H9 (cell line): ENCODE measurements at regions not wholly inside any gene's neighbourhood (a gene's known extent, or its start where the extent isn't known, plus 50 kb on each side); places are given as distances from the start of the nearest gene placed in this dataset.

Experiments
- DNase-seq: peaks from one replicate; pipeline ENCODE4 v3.0.0-alpha.2; 2017
- H2AFZ ChIP-seq: one replicate; pipeline ENCODE4 v1.6.1; 2013; ENCODE audit warnings: mild to moderate bottlenecking, low read length, control low read depth, moderate library complexity
- H2AK5ac ChIP-seq: 2 replicates; pipeline ENCODE4 v1.6.1; 2013; ENCODE audit warnings: low read length, control low read depth, mixed read lengths; ENCODE audit not compliant: insufficient read length
- H2BK120ac ChIP-seq: one replicate; pipeline ENCODE4 v1.6.1; 2013; ENCODE audit warnings: low read depth, mild to moderate bottlenecking, low read length, control low read depth, inconsistent platforms; ENCODE audit not compliant: poor library complexity, severe bottlenecking
- H2BK12ac ChIP-seq: 2 replicates; pipeline ENCODE4 v1.6.1; 2013; ENCODE audit warnings: low read length, control low read depth, mixed read lengths, low read depth; ENCODE audit not compliant: insufficient read length
- H2BK15ac ChIP-seq: 2 replicates; pipeline ENCODE4 v1.6.1; 2013; ENCODE audit warnings: low read depth, low read length, control low read depth
- H2BK20ac ChIP-seq: one replicate; pipeline ENCODE4 v1.6.1; 2013; ENCODE audit warnings: low read depth, mild to moderate bottlenecking, low read length, control low read depth, inconsistent platforms; ENCODE audit not compliant: poor library complexity, severe bottlenecking
- H2BK5ac ChIP-seq: 2 replicates; pipeline ENCODE4 v1.6.1; 2013; ENCODE audit warnings: low read length, control low read depth, mixed read lengths; ENCODE audit not compliant: insufficient read length
- H3K14ac ChIP-seq: 2 replicates; pipeline ENCODE4 v1.6.1; 2013; ENCODE audit warnings: low read length, control low read depth; ENCODE audit not compliant: insufficient read depth
- H3K18ac ChIP-seq: 2 replicates; pipeline ENCODE4 v1.6.1; 2013; ENCODE audit warnings: low read depth, mild to moderate bottlenecking, mixed read lengths, low read length, control low read depth; ENCODE audit not compliant: insufficient read length
- H3K23ac ChIP-seq: 2 replicates; pipeline ENCODE4 v1.6.1; 2013; ENCODE audit warnings: low read length, control low read depth, mixed read lengths, low read depth; ENCODE audit not compliant: insufficient read length
- H3K23me2 ChIP-seq: 2 replicates; pipeline ENCODE4 v1.6.1; 2013; ENCODE audit warnings: low read depth, mild to moderate bottlenecking, mixed read lengths, low read length, control low read depth; ENCODE audit not compliant: insufficient read length, poor library complexity, severe bottlenecking
- H3K27ac ChIP-seq: 2 replicates; pipeline ENCODE4 v1.5.1; 2013; ENCODE audit warnings: low read length, control low read depth, mixed read lengths, low read depth; ENCODE audit not compliant: insufficient read length
- H3K27me3 ChIP-seq: 2 replicates; pipeline ENCODE4 v1.6.1; 2013; ENCODE audit warnings: low read length, control low read depth, inconsistent platforms; ENCODE audit not compliant: insufficient read depth
- H3K4ac ChIP-seq: 2 replicates; pipeline ENCODE4 v1.6.1; 2013; ENCODE audit warnings: low read depth, mild to moderate bottlenecking, control low read depth, inconsistent platforms, low read length, moderate library complexity
- H3K4me1 ChIP-seq: 2 replicates; pipeline ENCODE4 v1.6.1; 2013; ENCODE audit warnings: low read length, control low read depth, inconsistent platforms; ENCODE audit not compliant: insufficient read depth
- H3K4me2 ChIP-seq: 2 replicates; pipeline ENCODE4 v1.6.1; 2013; ENCODE audit warnings: low read length, control low read depth, mixed read lengths; ENCODE audit not compliant: insufficient read length, insufficient read depth
- H3K56ac ChIP-seq: 2 replicates; pipeline ENCODE4 v1.6.1; 2013; ENCODE audit warnings: low read depth, mild to moderate bottlenecking, mixed read lengths, low read length, control low read depth; ENCODE audit not compliant: insufficient read length
- H3K79me1 ChIP-seq: 2 replicates; pipeline ENCODE4 v1.6.1; 2013; ENCODE audit warnings: low read depth, mild to moderate bottlenecking, moderate library complexity, low read length, control low read depth, inconsistent platforms; ENCODE audit not compliant: insufficient read depth, poor library complexity, severe bottlenecking
- H3K79me2 ChIP-seq: 2 replicates; pipeline ENCODE4 v1.6.1; 2013; ENCODE audit warnings: low read length, control low read depth, inconsistent platforms; ENCODE audit not compliant: insufficient read depth
- H3K9ac ChIP-seq: 2 replicates; pipeline ENCODE4 v1.6.1; 2013; ENCODE audit warnings: low read length, control low read depth, mixed read lengths; ENCODE audit not compliant: insufficient read length; ENCODE audit errors: extremely low read depth
- H3K9me3 ChIP-seq: one replicate; pipeline ENCODE4 v1.6.1; 2013; ENCODE audit warnings: low read depth, low read length, inconsistent platforms; ENCODE audit not compliant: control insufficient read depth
- H3T11ph ChIP-seq: one replicate; pipeline ENCODE4 v1.6.1; 2013; ENCODE audit warnings: mild to moderate bottlenecking, low read length, control low read depth, inconsistent platforms
- H4K20me1 ChIP-seq: one replicate; pipeline ENCODE4 v1.6.1; 2013; ENCODE audit not compliant: control insufficient read depth, insufficient read length, insufficient read depth
- H4K5ac ChIP-seq: 2 replicates; pipeline ENCODE4 v1.6.1; 2013; ENCODE audit warnings: low read depth, mild to moderate bottlenecking, mixed read lengths, low read length, control low read depth; ENCODE audit not compliant: insufficient read length
- H4K8ac ChIP-seq: replicated peaks from 2 replicates; pipeline ENCODE4 v1.6.1; 2013; ENCODE audit warnings: low read length, control low read depth, mixed read lengths, low read depth; ENCODE audit not compliant: insufficient read length
- H4K91ac ChIP-seq: 2 replicates; pipeline ENCODE4 v1.6.1; 2013; ENCODE audit warnings: low read depth, mild to moderate bottlenecking, moderate library complexity, mixed read lengths, low read length, control low read depth; ENCODE audit not compliant: insufficient read length
- H3K27ac Mint-ChIP-seq, 3 experiments: 2 replicates in 2 of 3; 3 replicates in 1 of 3; pipeline ENCODE4 v1.8.0; 2020 to 2021; ENCODE audit warnings: mixed read lengths in 3 of 3, mild to moderate bottlenecking in 1 of 3, moderate library complexity in 1 of 3
- H3K27me3 Mint-ChIP-seq: 2 replicates; pipeline ENCODE4 v1.8.0; 2021; ENCODE audit warnings: low read depth, mild to moderate bottlenecking, moderate library complexity, mixed read lengths
- H3K36me3 Mint-ChIP-seq, 3 experiments: 2 replicates in 2 of 3; 3 replicates in 1 of 3; pipeline ENCODE4 v1.8.0; 2020 to 2021; ENCODE audit warnings: low read depth in 3 of 3, mixed read lengths in 3 of 3; ENCODE audit not compliant: insufficient read depth in 1 of 3
- H3K4me1 Mint-ChIP-seq, 2 experiments: 2 replicates each; pipeline ENCODE4 v1.8.0; 2020; ENCODE audit warnings: mixed read lengths in 2 of 2
- H3K4me3 Mint-ChIP-seq, 2 experiments: 2 replicates in 1 of 2; 3 replicates in 1 of 2; pipeline ENCODE4 v1.8.0; 2020 to 2021; ENCODE audit warnings: mild to moderate bottlenecking in 2 of 2, mixed read lengths in 2 of 2, moderate library complexity in 1 of 2
- H3K9me3 Mint-ChIP-seq, 2 experiments: 2 replicates in 1 of 2; 3 replicates in 1 of 2; pipeline ENCODE4 v1.8.0; 2020; ENCODE audit warnings: mild to moderate bottlenecking in 2 of 2, mixed read lengths in 2 of 2, moderate library complexity in 1 of 2
- WGBS: extraction: QIAGEN DNeasy Blood & Tissue Kit; methylation state at CpG from one replicate; pipeline ENCODE4 v1.1.7; 2013; ENCODE audit warnings: missing lambda C conversion rate, low lambda C conversion rate, mixed read lengths; ENCODE audit not compliant: insufficient read length; ENCODE audit errors: extremely low coverage; 5-methylcytosine and 5-hydroxymethylcytosine counted together
- TF ChIP-seq, protein P1 (sequence below): fragments of 200-600 bp; sonication (generic); conservative IDR thresholded peaks from 3 replicates; pipeline ENCODE4 v1.8.0; 2021; ENCODE audit warnings: antibody characterized with exemption, mild to moderate bottlenecking

DNA sequence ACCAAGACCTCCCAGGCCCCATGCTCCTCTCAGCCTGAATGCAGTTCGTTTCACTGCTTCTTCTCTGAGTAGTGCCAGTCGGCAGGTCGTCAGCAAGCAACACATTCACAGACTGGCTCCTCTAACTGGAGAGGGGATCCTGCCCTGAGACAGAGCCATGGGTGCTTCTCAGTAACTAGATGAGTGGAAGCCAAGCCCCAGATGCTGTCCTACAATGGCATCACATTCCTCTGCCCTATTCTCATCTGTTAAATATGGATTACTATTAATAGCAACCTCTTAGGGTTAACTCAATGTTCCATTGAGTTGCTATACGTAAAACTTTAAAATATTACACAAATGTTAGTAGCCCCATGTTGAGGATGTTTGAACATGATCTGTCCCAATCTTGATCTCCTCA is 84.2 kb upstream of the S1PR1 start:
- Mint-ChIP-seq H3K9me3 (no peaks in the 10 kb centered on the region), H3K27ac (no peak overlapping the region), H3K27me3 (no peaks in the 10 kb centered on the region), H3K36me3 (no peaks in the 10 kb centered on the region), H3K4me1 (peaks cover 6 to 11% of the 10 kb centered on the region in 2 experiments), H3K4me3 (no peak overlapping the region)
- Histone ChIP-seq H4K91ac (no peak overlapping the region), H3K4ac (no peak overlapping the region), H3K79me1 (no peaks in the 10 kb centered on the region), H3K4me2 (no peak overlapping the region), H3T11ph (no peak overlapping the region), H2AFZ (peak overlapping the region; percentile 68), H2BK5ac (no peak overlapping the region), H2BK120ac (no peak overlapping the region), H3K14ac (no peak overlapping the region), H3K27ac (no peak overlapping the region), H3K4me1 (no peaks in the 10 kb centered on the region; the same call in 1 of the 2 replicates), H3K23ac (no peak overlapping the region), H2BK20ac (no peak overlapping the region), H3K9ac (no peak overlapping the region), H3K23me2 (no peaks in the 10 kb centered on the region), H3K79me2 (no peaks in the 10 kb centered on the region), H3K27me3 (no peaks in the 10 kb centered on the region), H3K56ac (no peak overlapping the region), H2BK12ac (no peak overlapping the region), H4K20me1 (no peaks in the 10 kb centered on the region), H3K18ac (no peak overlapping the region), H4K8ac (no peak overlapping the region), H3K9me3 (no peaks in the 10 kb centered on the region), H2AK5ac (no peak overlapping the region), H2BK15ac (no peak overlapping the region), H4K5ac (no peak overlapping the region)
- no peak for DNase-seq
- no CpG with 5 or more reads among the region's 4 CpGs for WGBS
- TF ChIP-seq, protein P1, sequence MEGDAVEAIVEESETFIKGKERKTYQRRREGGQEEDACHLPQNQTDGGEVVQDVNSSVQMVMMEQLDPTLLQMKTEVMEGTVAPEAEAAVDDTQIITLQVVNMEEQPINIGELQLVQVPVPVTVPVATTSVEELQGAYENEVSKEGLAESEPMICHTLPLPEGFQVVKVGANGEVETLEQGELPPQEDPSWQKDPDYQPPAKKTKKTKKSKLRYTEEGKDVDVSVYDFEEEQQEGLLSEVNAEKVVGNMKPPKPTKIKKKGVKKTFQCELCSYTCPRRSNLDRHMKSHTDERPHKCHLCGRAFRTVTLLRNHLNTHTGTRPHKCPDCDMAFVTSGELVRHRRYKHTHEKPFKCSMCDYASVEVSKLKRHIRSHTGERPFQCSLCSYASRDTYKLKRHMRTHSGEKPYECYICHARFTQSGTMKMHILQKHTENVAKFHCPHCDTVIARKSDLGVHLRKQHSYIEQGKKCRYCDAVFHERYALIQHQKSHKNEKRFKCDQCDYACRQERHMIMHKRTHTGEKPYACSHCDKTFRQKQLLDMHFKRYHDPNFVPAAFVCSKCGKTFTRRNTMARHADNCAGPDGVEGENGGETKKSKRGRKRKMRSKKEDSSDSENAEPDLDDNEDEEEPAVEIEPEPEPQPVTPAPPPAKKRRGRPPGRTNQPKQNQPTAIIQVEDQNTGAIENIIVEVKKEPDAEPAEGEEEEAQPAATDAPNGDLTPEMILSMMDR: no peak
